ENCODE measurements at regions not wholly inside any gene's neighbourhood (a gene's known extent, or its start where the extent isn't known, plus 50 kb on each side); places are given as distances from the start of the nearest gene placed in this dataset.

GRCh38 chr5:165277661-165278060 lies 1772.2 kb downstream of the MAT2B start:
- TF ChIP-seq EZH2 (IDR thresholded peaks at IDR 0.05) (no peak), FOXP2 (optimal IDR thresholded peaks at IDR 0.05; ENCODE audit: control extremely low read depth, extremely low read length, insufficient read depth) (no peak)
